Liver (tissue), 8 donors: ENCODE measurements at regions not wholly inside any gene's neighbourhood (a gene's known extent, or its start where the extent isn't known, plus 50 kb on each side); places are given as distances from the start of the nearest gene placed in this dataset.

ENCODE experiments used
- DNase-seq: peaks from one replicate; pipeline ENCODE4 v3.0.0-alpha.2; 2017; ENCODE audit warnings: low spot score
- H3K27ac ChIP-seq, 2 donors: one replicate each; pipeline ENCODE4 v1.7.0; 2013; ENCODE audit warnings: inconsistent platforms in 2 of 2, low read length in 2 of 2, control low read depth in 1 of 2, low read depth in 1 of 2, mild to moderate bottlenecking in 1 of 2
- H3K27me3 ChIP-seq, 4 donors: one replicate each; pipeline versions ENCODE4 v1.6.1 to v1.7.0; 2013; ENCODE audit warnings: low read length in 3 of 4, inconsistent platforms in 1 of 4, mild to moderate bottlenecking in 1 of 4, moderate library complexity in 1 of 4; ENCODE audit not compliant: control insufficient read depth in 4 of 4, insufficient read depth in 4 of 4
- H3K36me3 ChIP-seq, 4 donors: one replicate each; pipeline versions ENCODE4 v1.6.1 to v1.7.0; 2013; ENCODE audit warnings: low read length in 3 of 4, mild to moderate bottlenecking in 3 of 4, low read depth in 1 of 4, moderate library complexity in 1 of 4; ENCODE audit not compliant: control insufficient read depth in 4 of 4, insufficient read depth in 3 of 4
- H3K4me1 ChIP-seq, 4 donors: one replicate each; pipeline versions ENCODE4 v1.6.1 to v1.7.0; 2013; ENCODE audit warnings: low read length in 3 of 4, mild to moderate bottlenecking in 3 of 4, moderate library complexity in 1 of 4; ENCODE audit not compliant: control insufficient read depth in 4 of 4, insufficient read depth in 4 of 4
- H3K4me3 ChIP-seq, 3 donors: one replicate each; pipeline versions ENCODE4 v1.6.1 to v1.7.0; 2013; ENCODE audit warnings: low read length in 3 of 3, control low read depth in 1 of 3, low read depth in 1 of 3, mild to moderate bottlenecking in 1 of 3
- H3K9ac ChIP-seq, 2 donors: one replicate each; pipeline ENCODE4 v1.7.0; 2013; ENCODE audit warnings: low read length in 2 of 2, mild to moderate bottlenecking in 2 of 2, moderate library complexity in 2 of 2, control low read depth in 1 of 2, low read depth in 1 of 2
- H3K9me3 ChIP-seq, 4 donors: one replicate each; pipeline versions ENCODE4 v1.6.1 to v1.7.0; 2013; ENCODE audit warnings: low read length in 3 of 4; ENCODE audit not compliant: control insufficient read depth in 4 of 4
- EGR1 ChIP-seq, 2 donors: IDR thresholded peaks; 2 replicates each; pipeline ENCODE4 v1.6.1; 2016 to 2018; ENCODE audit warnings: antibody characterized with exemption in 2 of 2, low read depth in 2 of 2
- FOXA1 ChIP-seq: IDR thresholded peaks from 2 replicates; pipeline ENCODE4 v1.6.1; 2016; ENCODE audit warnings: antibody characterized with exemption
- FOXA2 ChIP-seq: IDR thresholded peaks from 2 replicates; pipeline ENCODE4 v1.6.1; 2016; ENCODE audit warnings: antibody characterized with exemption
- GABPA ChIP-seq, 2 donors: IDR thresholded peaks in 1 of 2; conservative IDR thresholded peaks in 1 of 2; 2 replicates each; pipeline ENCODE4 v1.6.1; 2016; ENCODE audit warnings: antibody characterized with exemption in 2 of 2, mild to moderate bottlenecking in 1 of 2, moderate library complexity in 1 of 2
- HNF4A ChIP-seq, 2 donors: conservative IDR thresholded peaks; 2 replicates each; pipeline ENCODE4 v1.6.1; 2016; ENCODE audit warnings: antibody characterized with exemption in 2 of 2, mild to moderate bottlenecking in 2 of 2
- HNF4G ChIP-seq: IDR thresholded peaks from 2 replicates; pipeline ENCODE4 v1.6.1; 2016; ENCODE audit warnings: antibody characterized with exemption
- JUND ChIP-seq, 2 donors: IDR thresholded peaks; 2 replicates each; pipeline ENCODE4 v1.6.1; 2016; ENCODE audit warnings: antibody characterized with exemption in 2 of 2
- NR2F2 ChIP-seq: IDR thresholded peaks from 2 replicates; pipeline ENCODE4 v1.6.1; 2016; ENCODE audit warnings: antibody characterized with exemption
- RAD21 ChIP-seq, 2 donors: IDR thresholded peaks; 2 replicates each; pipeline ENCODE4 v1.6.1; 2016; ENCODE audit warnings: antibody characterized with exemption in 2 of 2, mild to moderate bottlenecking in 2 of 2
- RXRA ChIP-seq, 2 donors: IDR thresholded peaks; 2 replicates each; pipeline ENCODE4 v1.6.1; 2017 to 2018; ENCODE audit warnings: antibody characterized with exemption in 2 of 2, mild to moderate bottlenecking in 1 of 2
- SP1 ChIP-seq: IDR thresholded peaks from 2 replicates; pipeline ENCODE4 v1.6.1; 2018; ENCODE audit warnings: antibody characterized with exemption, mild to moderate bottlenecking
- TAF1 ChIP-seq: conservative IDR thresholded peaks from 2 replicates; pipeline ENCODE4 v1.6.1; 2016; ENCODE audit warnings: antibody characterized with exemption, mild to moderate bottlenecking
- YY1 ChIP-seq: IDR thresholded peaks from 2 replicates; pipeline ENCODE4 v1.6.1; 2016; ENCODE audit warnings: antibody characterized with exemption, mild to moderate bottlenecking
- WGBS: extraction: QIAGEN DNeasy Blood & Tissue Kit; methylation state at CpG from one replicate; pipeline ENCODE4 v1.1.7; 2013; 5-methylcytosine and 5-hydroxymethylcytosine counted together
- TF ChIP-seq, protein P1 (sequence below): IDR thresholded peaks from 2 replicates; pipeline ENCODE4 v1.6.1; 2016; ENCODE audit warnings: antibody characterized with exemption
- TF ChIP-seq, protein P2 (sequence below): IDR thresholded peaks from 2 replicates; pipeline ENCODE4 v1.6.1; 2016; ENCODE audit warnings: antibody characterized with exemption
- TF ChIP-seq, protein P3 (sequence below): IDR thresholded peaks from 2 replicates; pipeline ENCODE4 v1.6.1; 2016; ENCODE audit warnings: antibody characterized with exemption, mild to moderate bottlenecking
- TF ChIP-seq, protein P4 (sequence below): fragments of 150-350 bp; IDR thresholded peaks from 2 replicates; pipeline ENCODE4 v1.5.1; 2017; ENCODE audit warnings: improper control_type of control experiment, low read depth, low read length; ENCODE audit not compliant: missing input control
- TF ChIP-seq, protein P5 (sequence below): IDR thresholded peaks from 2 replicates; pipeline ENCODE4 v1.6.1; 2016; ENCODE audit warnings: antibody characterized with exemption
- donor health status: healthy.
- donor health status: healthy.
- donor health status: healthy.
- donor health status: healthy.
- donor health status: healthy.

DNA sequence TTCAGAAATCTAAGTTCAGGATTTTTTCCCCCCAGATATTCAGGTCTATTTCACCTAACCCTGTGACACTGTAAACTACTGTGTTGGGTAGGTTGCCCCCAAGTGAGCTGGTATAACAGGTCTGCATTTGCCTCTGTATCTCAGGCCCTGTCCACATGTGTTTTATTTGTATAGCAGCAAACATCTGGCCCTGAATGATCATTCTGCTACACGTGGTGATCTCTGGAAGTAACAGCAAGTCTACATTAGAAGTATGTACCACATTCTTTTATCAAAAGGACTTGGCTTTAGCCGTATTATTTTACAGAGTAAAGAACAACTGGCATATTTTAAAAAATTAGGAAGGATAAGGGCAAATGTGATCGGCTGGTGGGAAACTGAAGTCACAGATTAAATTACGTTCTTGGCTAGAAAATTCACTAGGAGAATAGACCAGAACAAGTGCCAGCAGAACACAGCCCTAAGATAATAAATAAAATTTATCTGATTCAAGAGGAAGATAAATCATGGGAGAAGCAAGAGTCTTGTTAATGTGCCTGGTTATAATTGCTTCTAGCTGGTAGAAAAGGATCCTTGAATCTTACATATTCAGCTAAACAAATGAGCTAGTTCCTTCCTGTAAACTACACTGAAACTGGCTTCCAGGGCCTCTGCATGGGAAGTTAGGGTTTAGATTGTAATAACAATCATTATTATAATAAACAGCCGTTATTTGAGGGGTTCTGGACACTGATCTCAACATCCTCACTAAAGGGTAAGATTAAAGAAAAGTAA, 192.1 kb downstream of the SAMD5 start:
- no peak for DNase-seq
- TF ChIP-seq NR2F2 (no peak), SP1 (no peak), TAF1 (no peak), YY1 (no peak), GABPA (IDR thresholded peaks at IDR 0.05 in 1 of 2, conservative IDR thresholded peaks at IDR 0.05 in 1 of 2) (no peak), JUND (IDR thresholded peaks at IDR 0.05) (no peak), RXRA (IDR thresholded peaks at IDR 0.05) (no peak), FOXA1 (no peak), RAD21 (IDR thresholded peaks at IDR 0.05) (no peak), HNF4A (conservative IDR thresholded peaks at IDR 0.05) (no peak), FOXA2 (no peak), EGR1 (IDR thresholded peaks at IDR 0.05; ENCODE audit: low read depth in 2 of 2) (no peak), HNF4G (no peak)
- TF ChIP-seq, protein P1, sequence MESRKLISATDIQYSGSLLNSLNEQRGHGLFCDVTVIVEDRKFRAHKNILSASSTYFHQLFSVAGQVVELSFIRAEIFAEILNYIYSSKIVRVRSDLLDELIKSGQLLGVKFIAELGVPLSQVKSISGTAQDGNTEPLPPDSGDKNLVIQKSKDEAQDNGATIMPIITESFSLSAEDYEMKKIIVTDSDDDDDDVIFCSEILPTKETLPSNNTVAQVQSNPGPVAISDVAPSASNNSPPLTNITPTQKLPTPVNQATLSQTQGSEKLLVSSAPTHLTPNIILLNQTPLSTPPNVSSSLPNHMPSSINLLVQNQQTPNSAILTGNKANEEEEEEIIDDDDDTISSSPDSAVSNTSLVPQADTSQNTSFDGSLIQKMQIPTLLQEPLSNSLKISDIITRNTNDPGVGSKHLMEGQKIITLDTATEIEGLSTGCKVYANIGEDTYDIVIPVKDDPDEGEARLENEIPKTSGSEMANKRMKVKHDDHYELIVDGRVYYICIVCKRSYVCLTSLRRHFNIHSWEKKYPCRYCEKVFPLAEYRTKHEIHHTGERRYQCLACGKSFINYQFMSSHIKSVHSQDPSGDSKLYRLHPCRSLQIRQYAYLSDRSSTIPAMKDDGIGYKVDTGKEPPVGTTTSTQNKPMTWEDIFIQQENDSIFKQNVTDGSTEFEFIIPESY = no peak
- TF ChIP-seq, protein P2, sequence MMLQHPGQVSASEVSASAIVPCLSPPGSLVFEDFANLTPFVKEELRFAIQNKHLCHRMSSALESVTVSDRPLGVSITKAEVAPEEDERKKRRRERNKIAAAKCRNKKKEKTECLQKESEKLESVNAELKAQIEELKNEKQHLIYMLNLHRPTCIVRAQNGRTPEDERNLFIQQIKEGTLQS = no peak
- TF ChIP-seq, protein P3, sequence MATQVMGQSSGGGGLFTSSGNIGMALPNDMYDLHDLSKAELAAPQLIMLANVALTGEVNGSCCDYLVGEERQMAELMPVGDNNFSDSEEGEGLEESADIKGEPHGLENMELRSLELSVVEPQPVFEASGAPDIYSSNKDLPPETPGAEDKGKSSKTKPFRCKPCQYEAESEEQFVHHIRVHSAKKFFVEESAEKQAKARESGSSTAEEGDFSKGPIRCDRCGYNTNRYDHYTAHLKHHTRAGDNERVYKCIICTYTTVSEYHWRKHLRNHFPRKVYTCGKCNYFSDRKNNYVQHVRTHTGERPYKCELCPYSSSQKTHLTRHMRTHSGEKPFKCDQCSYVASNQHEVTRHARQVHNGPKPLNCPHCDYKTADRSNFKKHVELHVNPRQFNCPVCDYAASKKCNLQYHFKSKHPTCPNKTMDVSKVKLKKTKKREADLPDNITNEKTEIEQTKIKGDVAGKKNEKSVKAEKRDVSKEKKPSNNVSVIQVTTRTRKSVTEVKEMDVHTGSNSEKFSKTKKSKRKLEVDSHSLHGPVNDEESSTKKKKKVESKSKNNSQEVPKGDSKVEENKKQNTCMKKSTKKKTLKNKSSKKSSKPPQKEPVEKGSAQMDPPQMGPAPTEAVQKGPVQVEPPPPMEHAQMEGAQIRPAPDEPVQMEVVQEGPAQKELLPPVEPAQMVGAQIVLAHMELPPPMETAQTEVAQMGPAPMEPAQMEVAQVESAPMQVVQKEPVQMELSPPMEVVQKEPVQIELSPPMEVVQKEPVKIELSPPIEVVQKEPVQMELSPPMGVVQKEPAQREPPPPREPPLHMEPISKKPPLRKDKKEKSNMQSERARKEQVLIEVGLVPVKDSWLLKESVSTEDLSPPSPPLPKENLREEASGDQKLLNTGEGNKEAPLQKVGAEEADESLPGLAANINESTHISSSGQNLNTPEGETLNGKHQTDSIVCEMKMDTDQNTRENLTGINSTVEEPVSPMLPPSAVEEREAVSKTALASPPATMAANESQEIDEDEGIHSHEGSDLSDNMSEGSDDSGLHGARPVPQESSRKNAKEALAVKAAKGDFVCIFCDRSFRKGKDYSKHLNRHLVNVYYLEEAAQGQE = no peak
- TF ChIP-seq, protein P4, sequence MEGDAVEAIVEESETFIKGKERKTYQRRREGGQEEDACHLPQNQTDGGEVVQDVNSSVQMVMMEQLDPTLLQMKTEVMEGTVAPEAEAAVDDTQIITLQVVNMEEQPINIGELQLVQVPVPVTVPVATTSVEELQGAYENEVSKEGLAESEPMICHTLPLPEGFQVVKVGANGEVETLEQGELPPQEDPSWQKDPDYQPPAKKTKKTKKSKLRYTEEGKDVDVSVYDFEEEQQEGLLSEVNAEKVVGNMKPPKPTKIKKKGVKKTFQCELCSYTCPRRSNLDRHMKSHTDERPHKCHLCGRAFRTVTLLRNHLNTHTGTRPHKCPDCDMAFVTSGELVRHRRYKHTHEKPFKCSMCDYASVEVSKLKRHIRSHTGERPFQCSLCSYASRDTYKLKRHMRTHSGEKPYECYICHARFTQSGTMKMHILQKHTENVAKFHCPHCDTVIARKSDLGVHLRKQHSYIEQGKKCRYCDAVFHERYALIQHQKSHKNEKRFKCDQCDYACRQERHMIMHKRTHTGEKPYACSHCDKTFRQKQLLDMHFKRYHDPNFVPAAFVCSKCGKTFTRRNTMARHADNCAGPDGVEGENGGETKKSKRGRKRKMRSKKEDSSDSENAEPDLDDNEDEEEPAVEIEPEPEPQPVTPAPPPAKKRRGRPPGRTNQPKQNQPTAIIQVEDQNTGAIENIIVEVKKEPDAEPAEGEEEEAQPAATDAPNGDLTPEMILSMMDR = no peak
- TF ChIP-seq, protein P5, sequence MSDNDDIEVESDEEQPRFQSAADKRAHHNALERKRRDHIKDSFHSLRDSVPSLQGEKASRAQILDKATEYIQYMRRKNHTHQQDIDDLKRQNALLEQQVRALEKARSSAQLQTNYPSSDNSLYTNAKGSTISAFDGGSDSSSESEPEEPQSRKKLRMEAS = no peak
- Histone ChIP-seq H3K9ac (no peak overlapping the region), H3K9me3 (no peaks in the 10 kb centered on the region), H3K36me3 (no peaks in the 10 kb centered on the region), H3K27me3 (no peaks in the 10 kb centered on the region), H3K4me1 (no peaks in the 10 kb centered on the region), H3K27ac (no peak overlapping the region), H3K4me3 (no peak overlapping the region)
- 70% methylated on average over 5 of the region's 5 CpGs for WGBS
